22Rv1 (cell line): ENCODE measurements at regions not wholly inside any gene's neighbourhood (a gene's known extent, or its start where the extent isn't known, plus 50 kb on each side); places are given as distances from the start of the nearest gene placed in this dataset.

Experiments used
- H3K27ac ChIP-seq: fragments of 450-650 bp; 2 replicates; pipeline ENCODE4 v1.5.1; 2017
- ZFX ChIP-seq: fragments of 450-650 bp; IDR thresholded peaks from 2 replicates; pipeline ENCODE4 v1.6.1; 2017; ENCODE audit warnings: antibody characterized with exemption, borderline replicate concordance
- TF ChIP-seq, protein P1 (sequence below): fragments of 450-650 bp; IDR thresholded peaks from 2 replicates; pipeline ENCODE4 v1.5.1; 2017; ENCODE audit warnings: mild to moderate bottlenecking

DNA sequence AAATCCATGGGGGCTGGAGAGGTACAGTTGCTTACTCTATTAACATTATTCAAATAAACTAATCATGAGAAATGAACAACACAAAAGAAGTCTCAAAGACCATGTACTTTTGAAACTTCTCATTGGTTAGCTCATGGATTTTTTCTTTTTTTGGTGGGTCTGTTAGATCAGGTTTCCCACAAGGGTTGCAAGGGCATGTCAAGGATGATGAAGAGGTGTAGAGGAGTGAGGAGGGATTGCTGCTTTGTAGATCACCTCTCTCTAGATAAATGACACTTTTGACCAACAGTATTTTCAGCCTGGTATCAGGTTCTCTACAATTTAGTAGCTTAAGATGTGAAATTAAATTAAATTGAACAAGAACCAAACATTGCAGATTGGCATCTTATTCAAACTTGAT, 417.9 kb upstream of the AGA start:
- no peak overlapping the region for H3K27ac ChIP-seq
- no peak for TF ChIP-seq ZFX
- TF ChIP-seq, protein P1, sequence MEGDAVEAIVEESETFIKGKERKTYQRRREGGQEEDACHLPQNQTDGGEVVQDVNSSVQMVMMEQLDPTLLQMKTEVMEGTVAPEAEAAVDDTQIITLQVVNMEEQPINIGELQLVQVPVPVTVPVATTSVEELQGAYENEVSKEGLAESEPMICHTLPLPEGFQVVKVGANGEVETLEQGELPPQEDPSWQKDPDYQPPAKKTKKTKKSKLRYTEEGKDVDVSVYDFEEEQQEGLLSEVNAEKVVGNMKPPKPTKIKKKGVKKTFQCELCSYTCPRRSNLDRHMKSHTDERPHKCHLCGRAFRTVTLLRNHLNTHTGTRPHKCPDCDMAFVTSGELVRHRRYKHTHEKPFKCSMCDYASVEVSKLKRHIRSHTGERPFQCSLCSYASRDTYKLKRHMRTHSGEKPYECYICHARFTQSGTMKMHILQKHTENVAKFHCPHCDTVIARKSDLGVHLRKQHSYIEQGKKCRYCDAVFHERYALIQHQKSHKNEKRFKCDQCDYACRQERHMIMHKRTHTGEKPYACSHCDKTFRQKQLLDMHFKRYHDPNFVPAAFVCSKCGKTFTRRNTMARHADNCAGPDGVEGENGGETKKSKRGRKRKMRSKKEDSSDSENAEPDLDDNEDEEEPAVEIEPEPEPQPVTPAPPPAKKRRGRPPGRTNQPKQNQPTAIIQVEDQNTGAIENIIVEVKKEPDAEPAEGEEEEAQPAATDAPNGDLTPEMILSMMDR: no peak

- no peak overlapping the region for H3K27ac ChIP-seq
- TF ChIP-seq, protein P1: no peak
Observed at GRCh38 chr4:177861551-177862094, 419.4 kb upstream of the AGA start.

DNA sequence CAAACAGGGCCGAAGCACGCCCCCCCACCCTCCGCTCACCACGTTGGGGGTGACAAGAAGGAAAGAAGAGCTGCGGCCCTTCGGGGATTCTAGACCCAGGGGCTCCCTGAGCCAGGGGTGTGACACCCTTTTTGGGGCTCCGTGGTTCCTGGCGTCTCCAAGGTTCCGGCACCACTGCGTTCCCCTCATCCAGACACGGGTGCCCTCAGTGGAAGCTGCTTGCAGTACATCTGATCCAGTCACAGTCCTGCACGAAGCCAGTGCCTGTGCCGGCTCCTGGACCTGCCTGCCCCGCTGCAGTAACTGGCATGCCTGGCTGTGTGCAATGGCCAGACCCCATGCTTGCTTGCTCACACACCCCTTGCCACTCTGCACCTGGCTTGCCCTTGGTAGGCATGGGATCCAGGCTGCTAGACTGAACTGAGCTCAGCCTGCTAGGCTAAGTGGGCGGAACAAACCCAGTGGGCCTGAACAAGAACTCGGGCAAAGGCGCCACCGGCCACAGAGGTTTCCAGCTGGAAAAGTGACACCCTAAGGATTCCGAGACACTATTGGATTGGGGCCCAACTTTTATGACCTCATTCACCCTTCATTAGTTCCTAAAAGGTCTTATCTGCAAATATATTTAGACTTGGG, 420.4 kb upstream of the AGA start:
- H3K27ac ChIP-seq: no peak overlapping the region
- TF ChIP-seq ZFX: no peak
- TF ChIP-seq, protein P1: no peak

GRCh38 chr4:177879851-177880250, 437.6 kb upstream of the AGA start:
- TF ChIP-seq, protein P1: no peak
- no peak for TF ChIP-seq ZFX
- no peak overlapping the region for H3K27ac ChIP-seq

- TF ChIP-seq, protein P1: no peak
- TF ChIP-seq ZFX: no peak
- H3K27ac ChIP-seq: no peak overlapping the region
Observed at GRCh38 chr4:177895136-177895535, 452.9 kb upstream of the AGA start.

DNA sequence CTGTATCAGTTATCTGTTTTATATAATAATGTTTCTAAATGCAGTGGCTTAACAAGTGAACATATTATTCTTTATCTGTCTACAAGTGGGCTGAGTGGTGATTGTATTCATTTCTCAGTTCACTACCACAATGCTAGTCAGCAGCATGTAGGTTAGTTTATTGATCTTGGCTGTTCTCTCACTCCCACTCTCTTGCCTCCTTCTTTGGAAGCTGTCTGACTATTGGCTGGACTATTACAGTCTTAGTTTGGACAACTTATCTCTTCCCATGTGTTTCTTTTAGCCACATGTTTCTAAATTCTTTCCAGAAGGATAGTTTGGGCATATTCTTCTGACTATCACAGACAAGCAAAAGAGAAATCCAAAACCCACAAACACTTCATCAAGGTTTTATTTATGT, 459.5 kb upstream of the AGA start:
- no peak overlapping the region for H3K27ac ChIP-seq
- TF ChIP-seq ZFX: no peak
- TF ChIP-seq, protein P1: no peak

GRCh38 chr4:177902386-177902785, 460.1 kb upstream of the AGA start:
- TF ChIP-seq, protein P1: no peak
- no peak for TF ChIP-seq ZFX
- H3K27ac ChIP-seq: no peak overlapping the region
